ENCODE measurements at regions not wholly inside any gene's neighbourhood (a gene's known extent, or its start where the extent isn't known, plus 50 kb on each side); places are given as distances from the start of the nearest gene placed in this dataset.

- no peak for DNase-seq
- H3K36me3 Mint-ChIP-seq, result no peaks in the 10 kb centered on the region
- no peaks in the 10 kb centered on the region for H3K79me2 ChIP-seq (ENCODE audit: insufficient read depth, low read length)
- no peaks in the 10 kb centered on the region for H3K36me3 ChIP-seq (replicated peaks in 1 of 2; ENCODE audit: control insufficient read depth in 1 of 2, insufficient read depth in 2 of 2, low read length in 2 of 2)
- no peaks in the 10 kb centered on the region for H3K27me3 Mint-ChIP-seq (ENCODE audit: low read depth in 3 of 3)
- H3K4me2 ChIP-seq (replicated peaks; ENCODE audit: extremely low read depth, low read length, poor library complexity, severe bottlenecking), result no peak overlapping the region
- no peaks in the 10 kb centered on the region for H3K27me3 ChIP-seq (ENCODE audit: control insufficient read depth in 2 of 2, insufficient read depth in 2 of 2, low read length in 2 of 2)
- WGBS (ENCODE audit: insufficient coverage), result 90% methylated on average over 2 of the region's 4 CpGs
- no peak overlapping the region for H2AFZ ChIP-seq (ENCODE audit: insufficient read depth, low read depth, low read length, poor library complexity, severe bottlenecking)
- H3K4me3 ChIP-seq (replicated peaks in 1 of 3; ENCODE audit: low read depth in 2 of 3, low read length in 3 of 3), result no peak overlapping the region
- H3K4me1 ChIP-seq (ENCODE audit: control insufficient read depth in 1 of 2, insufficient read depth in 2 of 2, low read length in 2 of 2), result no peaks in the 10 kb centered on the region
- no peak overlapping the region for H3K27ac ChIP-seq (ENCODE audit: low read depth in 1 of 2, low read length in 2 of 2)
- TF ChIP-seq CTCF (IDR thresholded peaks at IDR 0.05), result no peak
- no peaks in the 10 kb centered on the region for H3K9me3 ChIP-seq (replicated peaks in 1 of 2; ENCODE audit: control insufficient read depth in 1 of 2, insufficient read depth in 1 of 2, low read length in 2 of 2)
- no peak overlapping the region for H3K27ac Mint-ChIP-seq
- H3K4me3 Mint-ChIP-seq, result no peak overlapping the region
- intact Hi-C loops (cut with micrococcal nuclease), result no loop called here
- H3K4me1 Mint-ChIP-seq, result no peaks in the 10 kb centered on the region
- H3K9ac ChIP-seq (ENCODE audit: insufficient read depth, low read length, poor library complexity, severe bottlenecking), result no peak overlapping the region
- no peaks in the 10 kb centered on the region for H4K20me1 ChIP-seq (ENCODE audit: insufficient read depth, low read length)
- H3K9me3 Mint-ChIP-seq, result peaks cover 0 to 9% (median 2%) of the 10 kb centered on the region in 7 donors
These were observed 1273.9 kb upstream of the MAP3K7 start for GRCh38 chr6:91860541-91861335.

DNA sequence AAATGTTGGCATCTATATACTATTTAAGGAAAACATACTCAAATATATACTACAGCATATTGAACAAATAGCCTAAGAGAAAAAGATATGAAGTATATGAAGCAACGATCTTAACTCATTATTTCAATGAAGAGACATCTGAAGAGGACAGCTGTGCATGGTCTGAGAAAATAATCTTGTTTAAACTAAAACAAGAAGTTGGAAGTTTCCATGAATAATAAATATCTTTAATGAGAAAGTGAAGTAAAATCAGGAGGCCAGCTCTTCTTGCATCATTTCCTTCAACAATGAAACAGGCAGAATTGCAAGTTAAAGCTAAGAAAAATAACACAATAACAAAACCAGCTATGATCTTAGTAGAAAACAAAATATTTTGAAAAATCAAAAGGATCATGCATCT, 1265.4 kb upstream of the MAP3K7 start:
- peaks cover 0 to 8% (median 2%) of the 10 kb centered on the region in 7 donors for H3K9me3 Mint-ChIP-seq
- H3K36me3 ChIP-seq (replicated peaks in 1 of 2; ENCODE audit: control insufficient read depth in 1 of 2, insufficient read depth in 2 of 2, low read length in 2 of 2), result no peaks in the 10 kb centered on the region
- no peak overlapping the region for H2AFZ ChIP-seq (ENCODE audit: insufficient read depth, low read depth, low read length, poor library complexity, severe bottlenecking)
- no peaks in the 10 kb centered on the region for H4K20me1 ChIP-seq (ENCODE audit: insufficient read depth, low read length)
- no peaks in the 10 kb centered on the region for H3K27me3 ChIP-seq (ENCODE audit: control insufficient read depth in 2 of 2, insufficient read depth in 2 of 2, low read length in 2 of 2)
- no peaks in the 10 kb centered on the region for H3K27me3 Mint-ChIP-seq (ENCODE audit: low read depth in 3 of 3)
- H3K4me2 ChIP-seq (replicated peaks; ENCODE audit: extremely low read depth, low read length, poor library complexity, severe bottlenecking), result no peak overlapping the region
- no peaks in the 10 kb centered on the region for H3K36me3 Mint-ChIP-seq
- TF ChIP-seq CTCF (IDR thresholded peaks at IDR 0.05), result no peak
- no peaks in the 10 kb centered on the region for H3K4me1 Mint-ChIP-seq
- H3K27ac Mint-ChIP-seq, result no peak overlapping the region
- no peak overlapping the region for H3K9ac ChIP-seq (ENCODE audit: insufficient read depth, low read length, poor library complexity, severe bottlenecking)
- no peak overlapping the region for H3K27ac ChIP-seq (ENCODE audit: low read depth in 1 of 2, low read length in 2 of 2)
- intact Hi-C loops (cut with micrococcal nuclease), result no loop called here
- no peaks in the 10 kb centered on the region for H3K9me3 ChIP-seq (replicated peaks in 1 of 2; ENCODE audit: control insufficient read depth in 1 of 2, insufficient read depth in 1 of 2, low read length in 2 of 2)
- no peak overlapping the region for H3K4me3 ChIP-seq (replicated peaks in 1 of 3; ENCODE audit: low read depth in 2 of 3, low read length in 3 of 3)
- no peak for DNase-seq
- no peaks in the 10 kb centered on the region for H3K4me1 ChIP-seq (ENCODE audit: control insufficient read depth in 1 of 2, insufficient read depth in 2 of 2, low read length in 2 of 2)
- H3K4me3 Mint-ChIP-seq, result no peak overlapping the region
- no CpG with 5 or more reads among the region's 1 CpG for WGBS (ENCODE audit: insufficient coverage)
- H3K79me2 ChIP-seq (ENCODE audit: insufficient read depth, low read length), result no peaks in the 10 kb centered on the region
